Neuronal stem cell (in vitro differentiated cells): ENCODE measurements at regions not wholly inside any gene's neighbourhood (a gene's known extent, or its start where the extent isn't known, plus 50 kb on each side); places are given as distances from the start of the nearest gene placed in this dataset.

Experiments used
- DNase-seq: peaks from one replicate; pipeline ENCODE4 v3.0.0-alpha.2; 2013; ENCODE audit warnings: low spot score
- H2AFZ ChIP-seq: one replicate; pipeline ENCODE4 v1.6.1; 2013; ENCODE audit warnings: mild to moderate bottlenecking, low read length, inconsistent platforms
- H2AK5ac ChIP-seq: 2 replicates; pipeline ENCODE4 v1.6.1; 2013; ENCODE audit warnings: low read depth, mild to moderate bottlenecking, inconsistent platforms, low read length, moderate library complexity, mixed read lengths
- H2BK120ac ChIP-seq: 2 replicates; pipeline ENCODE4 v1.6.1; 2013; ENCODE audit warnings: low read depth, mild to moderate bottlenecking, inconsistent platforms, low read length, moderate library complexity, mixed read lengths
- H2BK12ac ChIP-seq: one replicate; pipeline ENCODE4 v1.6.1; 2013; ENCODE audit warnings: low read length, inconsistent platforms
- H2BK15ac ChIP-seq: 2 replicates; pipeline ENCODE4 v1.6.1; 2013; ENCODE audit warnings: mild to moderate bottlenecking, low read length, inconsistent platforms, mixed read lengths
- H2BK5ac ChIP-seq: one replicate; pipeline ENCODE4 v1.6.1; 2013; ENCODE audit warnings: inconsistent platforms, mild to moderate bottlenecking, low read length, moderate library complexity
- H3K14ac ChIP-seq: one replicate; pipeline ENCODE4 v1.6.1; 2013; ENCODE audit warnings: low read length, inconsistent platforms
- H3K18ac ChIP-seq: 2 replicates; pipeline ENCODE4 v1.6.1; 2013; ENCODE audit warnings: low read length, inconsistent platforms
- H3K23ac ChIP-seq: 2 replicates; pipeline ENCODE4 v1.6.1; 2013; ENCODE audit warnings: low read depth, mild to moderate bottlenecking, mixed read lengths, low read length, inconsistent platforms; ENCODE audit not compliant: poor library complexity
- H3K27ac ChIP-seq: replicated peaks from 3 replicates; pipeline ENCODE4 v1.5.1; 2013; ENCODE audit warnings: low read length, inconsistent platforms
- H3K27me3 ChIP-seq, 3 experiments: 2 replicates each; pipeline ENCODE4 v1.6.1; 2013; ENCODE audit warnings: low read length in 3 of 3, mild to moderate bottlenecking in 2 of 3, inconsistent platforms in 1 of 3, low read depth in 1 of 3, mixed read lengths in 1 of 3, moderate library complexity in 1 of 3; ENCODE audit not compliant: control insufficient read depth in 3 of 3, insufficient read depth in 3 of 3
- H3K36me3 ChIP-seq, 2 donors: replicated peaks in 1 of 2; 2 replicates each; pipeline ENCODE4 v1.6.1; 2013; ENCODE audit warnings: low read length in 2 of 2; ENCODE audit not compliant: control insufficient read depth in 2 of 2, insufficient read depth in 2 of 2
- H3K4ac ChIP-seq: 2 replicates; pipeline ENCODE4 v1.6.1; 2013; ENCODE audit warnings: inconsistent platforms, mild to moderate bottlenecking, low read length, moderate library complexity
- H3K4me1 ChIP-seq, 2 donors: 1 replicate in 1 of 2; 2 replicates in 1 of 2; pipeline ENCODE4 v1.6.1; 2013; ENCODE audit warnings: low read length in 2 of 2, low read depth in 1 of 2; ENCODE audit not compliant: control insufficient read depth in 2 of 2, insufficient read depth in 1 of 2
- H3K4me2 ChIP-seq: one replicate; pipeline ENCODE4 v1.6.1; 2013; ENCODE audit warnings: mild to moderate bottlenecking, low read length, inconsistent platforms; ENCODE audit not compliant: insufficient read depth, poor library complexity, severe bottlenecking
- H3K4me3 ChIP-seq, 2 donors: 2 replicates each; pipeline ENCODE4 v1.5.1; 2013; ENCODE audit warnings: low read length in 2 of 2, mild to moderate bottlenecking in 2 of 2, inconsistent platforms in 1 of 2, moderate library complexity in 1 of 2
- H3K79me1 ChIP-seq: one replicate; pipeline ENCODE4 v1.6.1; 2013; ENCODE audit warnings: low read depth, mild to moderate bottlenecking, inconsistent platforms, low read length, moderate library complexity
- H3K9ac ChIP-seq: one replicate; pipeline ENCODE4 v1.6.1; 2013; ENCODE audit warnings: mild to moderate bottlenecking, low read depth, low read length, inconsistent platforms; ENCODE audit not compliant: poor library complexity
- H3K9me3 ChIP-seq, 2 donors: replicated peaks in 1 of 2; 2 replicates each; pipeline versions ENCODE3 to v1.6.1; 2013; ENCODE audit warnings: low read length in 2 of 2, mild to moderate bottlenecking in 2 of 2, inconsistent platforms in 1 of 2, low read depth in 1 of 2, mixed read lengths in 1 of 2, moderate library complexity in 1 of 2; ENCODE audit not compliant: control insufficient read depth in 2 of 2, insufficient read depth in 1 of 2
- H4K8ac ChIP-seq: one replicate; pipeline ENCODE4 v1.6.1; 2013; ENCODE audit warnings: low read depth, mild to moderate bottlenecking, inconsistent platforms, low read length, moderate library complexity
- H4K91ac ChIP-seq: one replicate; pipeline ENCODE4 v1.6.1; 2013; ENCODE audit warnings: low read length, low read depth, mild to moderate bottlenecking, inconsistent platforms; ENCODE audit not compliant: poor library complexity
- WGBS, 2 donors: extraction: QIAGEN DNeasy Blood & Tissue Kit; methylation state at CpG; one replicate each; pipeline ENCODE4 v1.1.7; 2013; ENCODE audit warnings: missing lambda C conversion rate in 2 of 2, mixed read lengths in 1 of 2; ENCODE audit not compliant: insufficient read length in 2 of 2, insufficient replicate concordance in 1 of 2; ENCODE audit errors: extremely low coverage in 2 of 2; 5-methylcytosine and 5-hydroxymethylcytosine counted together

DNA sequence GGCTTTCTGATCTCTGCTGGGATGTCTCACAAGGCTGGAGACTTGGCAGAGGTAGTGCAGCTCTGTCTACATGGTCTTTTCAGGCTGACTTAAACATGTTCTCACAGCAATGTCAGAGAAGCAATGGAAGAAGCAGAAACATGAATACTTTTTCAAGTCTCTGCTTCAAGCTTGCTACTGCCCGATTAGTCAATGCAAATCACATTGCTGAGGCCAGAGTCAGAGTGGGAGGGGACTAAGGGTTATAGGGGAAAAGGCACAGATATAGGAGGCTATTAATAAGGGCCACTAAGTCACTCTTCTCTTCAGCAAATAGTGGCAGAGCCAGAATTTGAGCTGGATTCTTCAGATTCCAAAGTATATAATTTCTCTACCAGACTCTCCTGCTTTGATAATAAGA lies 390.5 kb downstream of the TMEM135 start:
- Histone ChIP-seq H3K27ac (no peak overlapping the region), H2BK5ac (no peak overlapping the region), H3K36me3 (no peaks in the 10 kb centered on the region), H3K27me3 (no peaks in the 10 kb centered on the region), H4K91ac (no peak overlapping the region), H3K23ac (no peak overlapping the region), H2BK12ac (no peak overlapping the region), H2AFZ (no peak overlapping the region), H3K4me2 (no peak overlapping the region), H3K18ac (no peak overlapping the region), H3K4me3 (no peak overlapping the region), H3K4ac (no peak overlapping the region), H2BK120ac (no peak overlapping the region), H3K9ac (no peak overlapping the region), H2AK5ac (no peak overlapping the region), H3K9me3 (no peaks in the 10 kb centered on the region), H3K4me1 (peaks cover 0 to 5% of the 10 kb centered on the region in 2 donors), H3K79me1 (no peaks in the 10 kb centered on the region), H3K14ac (no peak overlapping the region), H2BK15ac (no peak overlapping the region), H4K8ac (no peak overlapping the region)
- WGBS, 2 donors = no CpG with 5 or more reads among the region's 1 CpG
- no peak for DNase-seq

- no peak overlapping the region for H4K8ac ChIP-seq
- no peak overlapping the region for H2BK120ac ChIP-seq
- no peak overlapping the region for H2AK5ac ChIP-seq
- H3K9me3 ChIP-seq = no peaks in the 10 kb centered on the region
- no peak overlapping the region for H3K14ac ChIP-seq
- H3K27ac ChIP-seq = no peak overlapping the region
- H4K91ac ChIP-seq = no peak overlapping the region
- no peak overlapping the region for H3K4ac ChIP-seq
- no peak overlapping the region for H3K23ac ChIP-seq
- H3K4me3 ChIP-seq = no peak overlapping the region
- no CpG with 5 or more reads among the region's 1 CpG for WGBS, 2 donors
- no peak overlapping the region for H2BK15ac ChIP-seq
- no peak for DNase-seq
- no peak overlapping the region for H2AFZ ChIP-seq
- no peak overlapping the region for H2BK12ac ChIP-seq
- no peak overlapping the region for H2BK5ac ChIP-seq
- no peak overlapping the region for H3K9ac ChIP-seq
- H3K4me1 ChIP-seq = peaks cover 0 to 3% of the 10 kb centered on the region in 2 donors
- no peaks in the 10 kb centered on the region for H3K36me3 ChIP-seq
- no peaks in the 10 kb centered on the region for H3K79me1 ChIP-seq
- H3K27me3 ChIP-seq = no peaks in the 10 kb centered on the region
- no peak overlapping the region for H3K4me2 ChIP-seq
- no peak overlapping the region for H3K18ac ChIP-seq
These were observed 388.2 kb downstream of the TMEM135 start for GRCh38 chr11:87425943-87426342.

DNA sequence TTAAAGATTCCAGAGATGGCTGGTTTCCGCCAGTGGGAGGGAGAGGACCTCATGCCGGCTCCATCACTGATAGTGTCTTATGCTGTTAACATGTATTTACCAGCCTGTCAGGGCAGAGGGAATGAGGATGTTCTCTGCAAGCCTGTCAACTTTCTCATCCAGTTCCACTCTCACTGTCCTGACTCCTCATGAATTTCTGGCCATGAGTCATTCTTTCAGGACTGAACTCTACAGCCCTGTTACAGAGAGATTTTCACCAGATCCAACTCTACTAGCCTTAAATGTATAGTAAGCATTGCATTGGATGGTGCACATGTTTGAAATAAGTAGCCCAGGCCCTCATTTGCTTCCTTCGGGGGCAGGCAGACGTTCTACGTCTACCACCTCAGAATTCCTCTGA lies 387.7 kb downstream of the TMEM135 start:
- no peak for DNase-seq
- no peak overlapping the region for H3K4me3 ChIP-seq
- H2BK15ac ChIP-seq = no peak overlapping the region
- H2BK12ac ChIP-seq = no peak overlapping the region
- no peaks in the 10 kb centered on the region for H3K36me3 ChIP-seq
- WGBS, 2 donors = no CpG with 5 or more reads among the region's 5 CpGs
- H3K9me3 ChIP-seq = no peaks in the 10 kb centered on the region
- H4K8ac ChIP-seq = no peak overlapping the region
- no peak overlapping the region for H2BK120ac ChIP-seq
- no peak overlapping the region for H4K91ac ChIP-seq
- H3K27me3 ChIP-seq = no peaks in the 10 kb centered on the region
- no peak overlapping the region for H2AK5ac ChIP-seq
- H3K23ac ChIP-seq = no peak overlapping the region
- no peaks in the 10 kb centered on the region for H3K4me1 ChIP-seq
- no peak overlapping the region for H3K4me2 ChIP-seq
- H3K4ac ChIP-seq = no peak overlapping the region
- no peak overlapping the region for H2BK5ac ChIP-seq
- no peak overlapping the region for H3K18ac ChIP-seq
- H3K14ac ChIP-seq = no peak overlapping the region
- H2AFZ ChIP-seq = no peak overlapping the region
- no peaks in the 10 kb centered on the region for H3K79me1 ChIP-seq
- H3K27ac ChIP-seq = no peak overlapping the region
- no peak overlapping the region for H3K9ac ChIP-seq

DNA sequence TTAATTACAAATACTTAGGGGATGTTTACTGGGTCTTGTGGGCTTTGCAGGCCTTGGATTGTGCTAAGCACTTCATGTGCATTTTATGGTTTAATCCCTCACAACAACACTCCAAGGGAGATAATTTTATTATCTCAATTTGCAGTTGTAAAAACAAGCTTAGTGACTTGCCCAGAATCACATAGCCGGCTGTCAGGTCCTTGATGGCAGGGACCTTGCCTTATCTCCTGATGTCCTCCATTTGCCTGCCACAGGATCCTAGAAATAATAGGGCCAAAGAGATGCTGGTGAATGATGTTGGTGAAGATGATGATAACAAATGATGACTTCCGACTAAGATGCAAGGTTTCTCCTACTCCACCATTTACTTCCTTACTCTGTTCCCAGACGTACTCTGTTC lies 385.4 kb downstream of the TMEM135 start:
- Histone ChIP-seq H2BK12ac (no peak overlapping the region), H3K4ac (no peak overlapping the region), H3K4me2 (no peak overlapping the region), H3K4me1 (no peaks in the 10 kb centered on the region), H3K23ac (no peak overlapping the region), H3K9me3 (no peaks in the 10 kb centered on the region), H2AK5ac (no peak overlapping the region), H3K4me3 (no peak overlapping the region), H2BK5ac (no peak overlapping the region), H3K36me3 (no peaks in the 10 kb centered on the region), H3K9ac (no peak overlapping the region), H4K91ac (no peak overlapping the region), H3K27ac (no peak overlapping the region), H2AFZ (no peak overlapping the region), H3K18ac (no peak overlapping the region), H3K14ac (no peak overlapping the region), H3K79me1 (no peaks in the 10 kb centered on the region), H3K27me3 (no peaks in the 10 kb centered on the region), H2BK120ac (no peak overlapping the region), H4K8ac (no peak overlapping the region), H2BK15ac (no peak overlapping the region)
- no peak for DNase-seq
- WGBS, 2 donors = no CpG with 5 or more reads among the region's 3 CpGs
